ENCODE measurements at regions not wholly inside any gene's neighbourhood (a gene's known extent, or its start where the extent isn't known, plus 50 kb on each side); places are given as distances from the start of the nearest gene placed in this dataset.

- TF ChIP-seq CTCF (IDR thresholded peaks at IDR 0.05; ENCODE audit: low read depth, low read length) = no peak
- no peak for TF ChIP-seq EZH2phosphoT487 (IDR thresholded peaks at IDR 0.05; ENCODE audit: low read depth)
Measured at GRCh38 chr6:164928728-164929407, 380.5 kb downstream of the C6orf118 start.
